HG03103 (cell line): ENCODE measurements at regions not wholly inside any gene's neighbourhood (a gene's known extent, or its start where the extent isn't known, plus 50 kb on each side); places are given as distances from the start of the nearest gene placed in this dataset.

ENCODE experiments used
- ATAC-seq: cut with Tn5 transposase; IDR thresholded peaks from one replicate; pipeline ENCODE4 v1.9.1; 2021; ENCODE audit warnings: low read depth; ENCODE audit not compliant: unreplicated experiment

- no peak for ATAC-seq
Measured at GRCh38 chr11:23022854-23023253, 162.6 kb upstream of the CCDC179 start.

- no peak for ATAC-seq
Measured at GRCh38 chr11:23023319-23023718, 163.0 kb upstream of the CCDC179 start.

- no peak for ATAC-seq
Measured at GRCh38 chr11:23041001-23041503, 180.8 kb upstream of the CCDC179 start.

- ATAC-seq = no peak
Measured at GRCh38 chr11:23058656-23059055, 198.4 kb upstream of the CCDC179 start.

- no peak for ATAC-seq
Measured at GRCh38 chr11:23063276-23063675, 203.0 kb upstream of the CCDC179 start.

GRCh38 chr11:23078289-23078971, 218.2 kb upstream of the CCDC179 start:
- peak; percentile 67 for ATAC-seq

- ATAC-seq = peak; percentile 59
Measured at GRCh38 chr11:23079382-23079813, 219.1 kb upstream of the CCDC179 start.

- ATAC-seq = no peak
Measured at GRCh38 chr11:23087407-23087806, 227.1 kb upstream of the CCDC179 start.

GRCh38 chr11:23090659-23091058, 230.4 kb upstream of the CCDC179 start:
- no peak for ATAC-seq

GRCh38 chr11:23095650-23096189, 235.4 kb upstream of the CCDC179 start:
- ATAC-seq = no peak

GRCh38 chr11:23097891-23098290, 237.6 kb upstream of the CCDC179 start:
- ATAC-seq = no peak

GRCh38 chr11:23099256-23099655, 239.0 kb upstream of the CCDC179 start:
- ATAC-seq = no peak

- no peak for ATAC-seq
Measured at GRCh38 chr11:23100726-23101125, 240.5 kb upstream of the CCDC179 start.

GRCh38 chr11:23103416-23103815, 243.1 kb upstream of the CCDC179 start:
- no peak for ATAC-seq

- no peak for ATAC-seq
Measured at GRCh38 chr11:23111527-23111926, 251.3 kb upstream of the CCDC179 start.

GRCh38 chr11:23112390-23112789, 252.1 kb upstream of the CCDC179 start:
- ATAC-seq = no peak

- no peak for ATAC-seq
Measured at GRCh38 chr11:23112987-23113886, 253.0 kb upstream of the CCDC179 start.

- ATAC-seq = no peak
Measured at GRCh38 chr11:23113887-23114216, 253.6 kb upstream of the CCDC179 start.

GRCh38 chr11:23123753-23124152, 263.5 kb upstream of the CCDC179 start:
- ATAC-seq = no peak

- no peak for ATAC-seq
Measured at GRCh38 chr11:23124249-23124648, 264.0 kb upstream of the CCDC179 start.

GRCh38 chr11:23124996-23125395, 264.7 kb upstream of the CCDC179 start:
- ATAC-seq = no peak
